IMR-90 (cell line): ENCODE measurements at regions not wholly inside any gene's neighbourhood (a gene's known extent, or its start where the extent isn't known, plus 50 kb on each side); places are given as distances from the start of the nearest gene placed in this dataset.

ENCODE experiments used
- ATAC-seq: fragments of 200-7000 bp; cut with Tn5 transposase; 2 replicates; pipeline ENCODE4 v1.9.1; 2020; ENCODE audit warnings: low read depth, mild to moderate bottlenecking, moderate library complexity
- BruUV-seq: library from RNA; stranded (reverse); fragments of 400-500 nt; replicated peaks from 2 replicates; lab custom pipeline; 2021; lab: Mats Ljungman, UMichigan
- CTCF ChIA-PET: fragments of 300-600 bp; formaldehyde crosslinking; extraction: SDS; loops from one replicate; lab custom pipeline; 2021; ENCODE audit warnings: antibody characterized with exemption; lab: Yijun Ruan, JAX
- POLR2A ChIA-PET: fragments of 300-600 bp; sonication (Branson Sonifier 250); formaldehyde crosslinking; loops from one replicate; lab custom pipeline; 2022; ENCODE audit warnings: antibody characterized with exemption; ENCODE audit not compliant: unreplicated experiment; lab: Charles Lee
- DNase-seq: peaks from one replicate; pipeline ENCODE4 v3.0.0; 2013
- H2AFZ ChIP-seq: replicated peaks from 2 replicates; pipeline ENCODE3; 2013; ENCODE audit warnings: low read length, mild to moderate bottlenecking; ENCODE audit not compliant: poor library complexity
- H2AK5ac ChIP-seq: 2 replicates; pipeline ENCODE4 v1.6.1; 2013; ENCODE audit warnings: low read depth, low read length, inconsistent platforms
- H2AK9ac ChIP-seq: replicated peaks from 2 replicates; pipeline ENCODE3; 2013; ENCODE audit warnings: mild to moderate bottlenecking, low read depth, low read length, moderate library complexity; ENCODE audit not compliant: poor library complexity
- H2BK120ac ChIP-seq: 2 replicates; pipeline ENCODE4 v1.6.1; 2013; ENCODE audit warnings: low read depth, low read length, inconsistent platforms
- H2BK15ac ChIP-seq: 3 replicates; pipeline ENCODE4 v1.6.1; 2013; ENCODE audit warnings: low read depth, low read length, inconsistent platforms
- H2BK20ac ChIP-seq: 2 replicates; pipeline ENCODE4 v1.6.1; 2013; ENCODE audit warnings: low read depth, mild to moderate bottlenecking, inconsistent platforms, low read length, moderate library complexity
- H2BK5ac ChIP-seq: 2 replicates; pipeline ENCODE4 v1.6.1; 2013; ENCODE audit warnings: mild to moderate bottlenecking, low read depth, low read length, inconsistent platforms; ENCODE audit not compliant: poor library complexity, severe bottlenecking
- H3K14ac ChIP-seq: replicated peaks from 2 replicates; pipeline ENCODE4 v1.6.1; 2013; ENCODE audit warnings: low read depth, low read length, inconsistent platforms
- H3K18ac ChIP-seq: 2 replicates; pipeline ENCODE4 v1.6.1; 2013; ENCODE audit warnings: low read depth, low read length, control low read depth
- H3K23ac ChIP-seq: 2 replicates; pipeline ENCODE4 v1.6.1; 2013; ENCODE audit warnings: low read depth, low read length, inconsistent platforms
- H3K27ac ChIP-seq: 2 replicates; pipeline ENCODE4 v1.5.1; 2013; ENCODE audit warnings: mild to moderate bottlenecking, control low read depth, low read length; ENCODE audit not compliant: insufficient read depth
- H3K27me3 ChIP-seq: 2 replicates; pipeline ENCODE4 v1.6.1; 2013; ENCODE audit warnings: low read length; ENCODE audit not compliant: control insufficient read depth, insufficient read depth
- H3K36me3 ChIP-seq: 2 replicates; pipeline ENCODE4 v1.6.1; 2013; ENCODE audit warnings: low read length, mixed read lengths; ENCODE audit not compliant: control insufficient read depth, insufficient read depth
- H3K4ac ChIP-seq: 2 replicates; pipeline ENCODE4 v1.6.1; 2013; ENCODE audit warnings: low read depth, low read length, inconsistent platforms
- H3K4me1 ChIP-seq: 2 replicates; pipeline ENCODE4 v1.6.1; 2013; ENCODE audit warnings: low read length, mixed read lengths; ENCODE audit not compliant: control insufficient read depth, insufficient read depth
- H3K4me2 ChIP-seq: 2 replicates; pipeline ENCODE4 v1.6.1; 2013; ENCODE audit warnings: low read depth, mild to moderate bottlenecking, control low read depth, low read length, moderate library complexity
- H3K4me3 ChIP-seq: 2 replicates; pipeline ENCODE4 v1.5.1; 2013; ENCODE audit warnings: low read depth, mild to moderate bottlenecking, control low read depth, low read length, moderate library complexity; ENCODE audit not compliant: insufficient read depth
- H3K56ac ChIP-seq: 2 replicates; pipeline ENCODE4 v1.6.1; 2013; ENCODE audit warnings: low read length, inconsistent platforms; ENCODE audit not compliant: insufficient read depth; ENCODE audit errors: extremely low read depth
- H3K79me1 ChIP-seq, 2 experiments: 2 replicates each; pipeline ENCODE4 v1.6.1; 2013; ENCODE audit warnings: low read length in 2 of 2, inconsistent platforms in 1 of 2, low read depth in 1 of 2
- H3K9ac ChIP-seq: 2 replicates; pipeline ENCODE4 v1.6.1; 2013; ENCODE audit warnings: low read depth, low read length, control low read depth
- H3K9me1 ChIP-seq: 2 replicates; pipeline ENCODE4 v1.6.1; 2013; ENCODE audit warnings: low read length, inconsistent platforms; ENCODE audit not compliant: insufficient read depth
- H3K9me3 ChIP-seq: 2 replicates; pipeline ENCODE4 v1.6.1; 2013; ENCODE audit warnings: low read length; ENCODE audit not compliant: control insufficient read depth, insufficient read depth
- H4K20me1 ChIP-seq: 2 replicates; pipeline ENCODE4 v1.6.1; 2013; ENCODE audit warnings: low read length, inconsistent platforms; ENCODE audit not compliant: insufficient read depth
- H4K5ac ChIP-seq: 2 replicates; pipeline ENCODE4 v1.6.1; 2013; ENCODE audit warnings: mild to moderate bottlenecking, low read depth, low read length, control low read depth
- H4K8ac ChIP-seq, 2 experiments: 2 replicates each; pipeline ENCODE4 v1.6.1; 2013; ENCODE audit warnings: low read depth in 2 of 2, low read length in 2 of 2, control low read depth in 1 of 2, inconsistent platforms in 1 of 2
- H4K91ac ChIP-seq: 2 replicates; pipeline ENCODE4 v1.6.1; 2013; ENCODE audit warnings: low read depth, low read length, inconsistent platforms; ENCODE audit not compliant: insufficient read depth
- BHLHE40 ChIP-seq: fragments of 150-350 bp; IDR thresholded peaks from 2 replicates; pipeline ENCODE4 v1.6.1; 2016; ENCODE audit warnings: mild to moderate bottlenecking, low read depth, low read length
- CHD1 ChIP-seq: IDR thresholded peaks from 2 replicates; pipeline ENCODE4 v1.6.1; 2012; ENCODE audit warnings: low read depth, low read length, improper control_type of control experiment
- CTCF ChIP-seq: conservative IDR thresholded peaks from 2 replicates; pipeline ENCODE4 v1.5.1; 2012; ENCODE audit warnings: mild to moderate bottlenecking, low read depth, low read length, improper control_type of control experiment
- ELK1 ChIP-seq: fragments of 150-350 bp; IDR thresholded peaks from 2 replicates; pipeline ENCODE4 v1.6.1; 2016; ENCODE audit warnings: low read depth, mild to moderate bottlenecking, low read length, moderate library complexity, borderline replicate concordance
- FOS ChIP-seq: fragments of 150-350 bp; IDR thresholded peaks from 2 replicates; pipeline ENCODE4 v1.6.1; 2016; ENCODE audit warnings: low read depth, low read length
- MAZ ChIP-seq: IDR thresholded peaks from 2 replicates; pipeline ENCODE4 v1.6.1; 2012; ENCODE audit warnings: low read depth, mild to moderate bottlenecking, low read length, improper control_type of control experiment, moderate library complexity, borderline replicate concordance
- POLR2A ChIP-seq: IDR thresholded peaks from 2 replicates; pipeline ENCODE4 v1.6.1; 2012; ENCODE audit warnings: mild to moderate bottlenecking, low read depth, low read length
- RAD21 ChIP-seq: IDR thresholded peaks from 2 replicates; pipeline ENCODE4 v1.6.1; 2012; ENCODE audit warnings: low read length, improper control_type of control experiment
- RCOR1 ChIP-seq: IDR thresholded peaks from 2 replicates; pipeline ENCODE4 v1.6.1; 2012; ENCODE audit warnings: mild to moderate bottlenecking, low read length, improper control_type of control experiment; ENCODE audit not compliant: insufficient replicate concordance
- RFX5 ChIP-seq: IDR thresholded peaks from 2 replicates; pipeline ENCODE4 v1.8.0; 2012; ENCODE audit warnings: low read depth, mild to moderate bottlenecking, low read length, moderate library complexity
- SMC3 ChIP-seq: fragments of 150-350 bp; IDR thresholded peaks from 2 replicates; pipeline ENCODE4 v1.6.1; 2016; ENCODE audit warnings: low read depth, mild to moderate bottlenecking, antibody characterized with exemption, low read length, moderate library complexity
- WGBS, 2 experiments: methylation state at CpG; one replicate each; pipeline versions ENCODE4 v1.1.5 to v1.1.7; 2013; ENCODE audit warnings: missing lambda C conversion rate in 2 of 2; ENCODE audit not compliant: insufficient read length in 1 of 2; ENCODE audit errors: extremely low coverage in 2 of 2; 5-methylcytosine and 5-hydroxymethylcytosine counted together
- dilution Hi-C: fragments of 300-500 bp; cut with HindIII; formaldehyde crosslinking; loops from one replicate; pipeline ENCODE4 v1.14.3; 2018; ENCODE audit warnings: low sequenced_read_pairs; ENCODE audit not compliant: unreplicated experiment
- in situ Hi-C: fragments of 300-500 bp; cut with MboI; formaldehyde crosslinking; loops from 3 replicates; pipeline ENCODE4 v1.14.3; 2019; ENCODE audit warnings: low sequenced_read_pairs, inconsistent platforms, mixed read lengths
- intact Hi-C: fragments of 100-400 bp; cut with micrococcal nuclease; formaldehyde crosslinking; loops from 2 replicates; pipeline ENCODE4 v1.10.0; 2022

GRCh38 chr3:40843851-40844548, 319.2 kb downstream of the ZNF621 start:
- no peak overlapping the region for H3K27ac ChIP-seq
- in situ Hi-C loops (no loop called here), dilution Hi-C loops (no loop called here), intact Hi-C loops (no loop called here)
- no peak overlapping the region for H3K9ac ChIP-seq
- 0% methylated on average over 1 of the region's 7 CpGs; no CpG with 5 or more reads in 1 of the 2 experiments for WGBS, 2 experiments
- no peak overlapping the region for H4K8ac ChIP-seq
- CTCF ChIA-PET = no interaction called here
- DNase-seq (no peak), ATAC-seq (no peak)
- no peaks in the 10 kb centered on the region for H3K9me1 ChIP-seq
- H3K9me3 ChIP-seq = peaks cover 8% of the 10 kb centered on the region; the same call in 1 of the 2 replicates
- no peak overlapping the region for H3K14ac ChIP-seq
- no peaks in the 10 kb centered on the region for H3K27me3 ChIP-seq
- no TSS peak for BruUV-seq
- H3K79me1 ChIP-seq = no peaks in the 10 kb centered on the region
- TF ChIP-seq MAZ (no peak), POLR2A (no peak), FOS (no peak), ELK1 (no peak), RAD21 (no peak), CTCF (no peak), CHD1 (no peak), RFX5 (no peak), SMC3 (no peak), RCOR1 (no peak), BHLHE40 (no peak)
- H3K36me3 ChIP-seq = no peaks in the 10 kb centered on the region
- no peak overlapping the region for H2BK15ac ChIP-seq
- no peak overlapping the region for H2AK9ac ChIP-seq
- H3K4me1 ChIP-seq = no peaks in the 10 kb centered on the region
- H2BK5ac ChIP-seq = no peak overlapping the region
- no peak overlapping the region for H4K5ac ChIP-seq
- POLR2A ChIA-PET = no interaction called here
- no peak overlapping the region for H3K18ac ChIP-seq
- H2AK5ac ChIP-seq = no peak overlapping the region
- H4K20me1 ChIP-seq = no peaks in the 10 kb centered on the region
- H4K91ac ChIP-seq = no peak overlapping the region
- H2BK20ac ChIP-seq = no peak overlapping the region
- no peak overlapping the region for H3K4me2 ChIP-seq
- H2AFZ ChIP-seq = no peak overlapping the region
- no peak overlapping the region for H3K56ac ChIP-seq
- H3K4me3 ChIP-seq = no peak overlapping the region
- H2BK120ac ChIP-seq = no peak overlapping the region
- no peak overlapping the region for H3K4ac ChIP-seq
- H3K23ac ChIP-seq = no peak overlapping the region
